ENCODE measurements at regions not wholly inside any gene's neighbourhood (a gene's known extent, or its start where the extent isn't known, plus 50 kb on each side); places are given as distances from the start of the nearest gene placed in this dataset.
"Not testable (repeated sequence)": the region's sequence is repeated elsewhere in the genome, so short reads cannot be mapped to it uniquely, and the experiment has no call there.

DNA sequence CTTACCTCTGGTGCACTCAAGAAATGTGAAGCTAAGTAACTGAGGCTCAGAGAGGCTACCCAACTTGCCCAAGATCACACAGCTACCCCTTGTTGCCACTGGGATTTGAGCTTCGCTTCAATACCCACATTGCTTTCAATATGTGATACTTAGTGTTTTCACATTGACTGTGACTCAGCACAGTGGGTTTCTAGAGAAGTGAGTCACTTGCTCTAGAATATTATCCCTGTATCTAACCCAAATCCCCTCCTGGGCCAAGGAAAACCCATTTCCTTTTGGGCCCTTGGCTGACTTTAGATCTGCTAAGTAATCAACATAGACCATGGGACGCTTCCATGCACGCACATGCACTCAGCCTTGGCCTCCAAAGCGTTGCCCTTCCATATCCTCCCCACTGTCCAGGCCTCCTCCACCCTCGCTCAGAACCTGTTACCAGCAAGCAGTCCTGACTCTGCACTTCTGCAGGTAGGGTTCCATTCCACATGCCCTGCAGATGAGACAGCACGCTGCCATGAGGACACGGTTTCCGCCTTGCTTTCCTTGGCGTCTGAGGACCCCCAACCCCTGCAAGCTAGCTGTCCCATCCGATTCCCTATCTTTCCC lies 87.7 kb upstream of the CHST15 start:
- DNase-seq: no peak

DNA sequence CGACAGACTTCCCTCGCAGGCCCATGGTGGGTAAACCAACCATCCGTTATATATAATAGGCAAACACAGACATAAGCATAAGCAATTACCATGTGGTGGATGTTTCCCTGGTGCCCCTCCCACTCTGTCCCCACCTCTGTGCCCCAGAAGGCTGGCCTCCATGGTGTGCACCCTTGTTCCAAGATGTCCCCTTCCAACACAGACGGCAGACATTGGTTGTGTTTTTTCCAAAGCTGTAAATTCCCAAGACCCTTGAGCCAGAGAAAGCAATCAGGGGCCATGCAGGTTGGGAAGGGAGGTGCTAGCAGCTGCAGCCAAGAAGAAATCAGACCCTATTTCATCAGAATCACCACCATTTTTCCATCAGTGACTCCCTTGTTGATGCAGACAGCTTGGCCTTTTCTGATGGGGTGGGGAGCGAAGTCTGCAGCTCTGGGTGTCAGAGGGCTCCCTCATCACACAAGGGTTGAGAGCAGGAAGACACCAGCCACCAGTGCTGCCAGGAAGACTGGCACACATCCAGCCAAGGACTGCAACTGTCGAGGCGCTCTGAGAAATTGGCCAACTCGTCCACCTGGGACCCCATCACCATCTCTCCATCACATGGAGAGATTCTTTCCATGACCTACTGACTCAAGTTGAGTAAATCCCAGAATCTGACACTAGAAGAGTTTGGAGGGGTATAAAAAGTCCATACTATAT lies 86.8 kb upstream of the CHST15 start:
- in situ Hi-C loops (cut with MboI; ENCODE audit: low pct_unique_long_range_greater_than_20kb, low sequenced_read_pairs): no loop called here
- no peak for DNase-seq

More for the DNA sequence above, 87.7 kb upstream of the CHST15 start:
- in situ Hi-C loops (cut with MboI; ENCODE audit: low pct_unique_long_range_greater_than_20kb, low sequenced_read_pairs): no loop called here

DNA sequence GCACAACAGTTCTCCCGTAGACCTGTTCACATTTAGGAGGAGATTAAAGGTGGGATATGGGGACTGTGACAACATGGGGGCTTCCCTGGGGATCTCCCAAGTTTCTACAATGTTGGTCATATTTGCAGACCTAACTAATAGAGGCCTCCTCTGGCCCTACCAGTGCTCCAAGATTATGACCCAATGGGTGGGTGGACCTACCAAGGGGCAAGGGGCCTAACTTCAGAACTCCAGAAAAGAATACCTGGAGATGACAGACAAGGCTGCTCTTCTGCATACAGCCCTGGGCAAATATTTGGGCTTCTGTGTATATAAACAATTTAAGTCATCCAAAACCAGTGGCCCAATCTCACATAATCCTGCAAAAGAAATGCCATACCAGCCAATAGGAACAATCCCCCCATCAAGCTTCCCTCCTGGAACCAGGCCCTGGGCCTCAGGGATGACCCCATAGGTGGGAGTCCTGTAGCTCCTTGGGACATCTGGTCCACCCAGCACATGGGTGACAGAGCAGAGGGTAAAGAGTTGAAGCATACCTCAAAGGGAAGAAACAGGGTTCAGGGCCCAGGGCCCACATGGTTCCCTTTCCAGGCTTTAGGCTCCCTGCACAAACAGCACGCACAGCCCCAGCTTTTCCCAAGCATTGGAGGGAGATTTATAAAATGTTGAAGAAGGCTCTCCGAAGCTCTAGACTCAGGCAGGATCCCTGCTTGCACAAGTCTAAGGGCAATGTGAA lies 86.1 kb upstream of the CHST15 start:
- in situ Hi-C loops (cut with MboI; ENCODE audit: low pct_unique_long_range_greater_than_20kb, low sequenced_read_pairs): no loop called here
- no peak for DNase-seq

DNA sequence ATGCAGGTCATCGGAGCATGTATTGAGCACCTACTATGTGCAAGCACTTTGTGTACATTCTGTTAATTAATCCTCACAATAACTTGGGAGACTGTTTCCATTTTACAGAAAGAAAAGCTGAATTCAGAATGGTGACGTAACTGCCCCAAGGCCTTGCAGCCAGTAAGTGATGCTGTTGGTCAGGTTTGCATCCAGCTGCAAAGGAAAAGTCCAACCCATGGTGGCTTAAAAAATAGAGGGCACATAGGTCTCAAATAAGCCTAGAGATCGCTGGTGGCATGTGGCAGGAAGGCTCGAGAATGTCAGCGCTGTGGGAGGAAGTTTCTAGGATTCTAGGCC lies 83.8 kb upstream of the CHST15 start:
- in situ Hi-C loops (cut with MboI; ENCODE audit: low pct_unique_long_range_greater_than_20kb, low sequenced_read_pairs): no loop called here
- no peak for DNase-seq

DNA sequence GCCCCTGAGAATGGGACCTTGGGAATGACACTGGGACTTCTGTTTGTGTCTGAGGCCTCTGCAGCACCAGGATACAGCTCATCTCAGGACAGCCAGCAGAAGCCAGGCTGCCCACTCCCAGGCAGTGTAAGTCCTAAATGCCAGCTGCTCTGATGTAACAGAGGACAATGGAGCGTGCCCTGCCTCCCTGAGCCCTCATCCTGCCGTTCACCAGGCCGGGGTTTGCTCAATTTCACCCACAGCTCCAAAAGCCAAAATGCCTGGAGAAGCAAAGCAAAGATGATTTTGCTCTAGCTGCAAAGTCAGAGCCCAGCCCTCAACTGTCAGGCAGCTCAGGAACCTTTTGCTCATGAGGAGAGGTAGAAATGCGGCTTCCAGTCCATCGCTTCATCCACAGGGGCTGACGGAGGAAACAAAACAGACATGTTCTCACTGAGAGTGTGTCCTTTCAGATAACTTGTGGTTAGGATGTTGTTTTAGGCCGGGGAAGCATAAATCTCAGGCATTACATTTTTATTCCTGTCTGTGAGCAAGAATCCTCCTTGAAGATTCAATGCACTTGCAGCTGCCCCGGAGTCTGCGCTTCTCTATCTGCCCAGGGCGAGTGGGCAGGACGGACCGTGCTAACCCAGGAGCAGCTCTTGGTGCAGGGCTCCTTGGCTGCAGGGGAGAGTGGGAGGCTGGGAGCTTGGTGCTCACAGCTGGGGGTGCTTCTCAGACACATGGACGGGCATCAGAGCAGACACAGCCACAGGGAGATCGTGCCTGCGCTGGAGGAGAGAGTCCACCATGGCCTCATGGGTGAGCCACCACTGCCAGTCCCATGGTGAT lies 83.2 kb upstream of the CHST15 start:
- in situ Hi-C loops (cut with MboI; ENCODE audit: low pct_unique_long_range_greater_than_20kb, low sequenced_read_pairs): no loop called here
- DNase-seq: no peak

DNA sequence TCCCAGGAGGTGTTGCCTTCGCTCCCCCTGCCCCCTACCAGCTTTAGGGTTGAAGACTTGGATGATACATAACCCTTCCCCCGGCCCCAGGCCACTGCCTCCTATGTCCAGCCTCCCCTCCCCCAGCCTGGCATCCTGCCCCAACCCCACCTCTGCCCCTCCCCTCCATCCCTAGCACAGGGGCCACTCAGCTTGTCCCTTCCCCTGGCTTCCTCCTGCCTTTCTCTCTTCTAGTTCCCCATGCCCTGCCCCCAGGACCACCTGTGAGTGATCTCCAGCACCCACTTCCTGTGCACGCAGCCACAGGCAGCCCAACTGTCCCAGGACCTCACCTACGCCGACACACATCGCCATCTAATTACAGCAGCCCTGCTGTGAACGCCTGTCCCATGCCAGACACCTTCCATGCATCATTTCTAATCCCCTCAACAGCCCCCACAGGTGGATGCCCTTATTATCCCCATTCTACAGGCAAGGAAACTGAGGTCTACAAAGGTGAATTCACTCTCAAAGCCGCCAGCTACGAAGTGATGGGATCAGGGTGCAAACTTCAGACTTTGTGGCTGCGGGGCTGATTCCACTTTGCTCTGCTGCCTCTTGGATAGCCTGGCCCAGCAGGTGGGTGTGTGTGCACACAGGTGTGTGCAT lies 82.4 kb upstream of the CHST15 start:
- in situ Hi-C loops (cut with MboI; ENCODE audit: low pct_unique_long_range_greater_than_20kb, low sequenced_read_pairs): no loop called here
- DNase-seq: no peak

DNA sequence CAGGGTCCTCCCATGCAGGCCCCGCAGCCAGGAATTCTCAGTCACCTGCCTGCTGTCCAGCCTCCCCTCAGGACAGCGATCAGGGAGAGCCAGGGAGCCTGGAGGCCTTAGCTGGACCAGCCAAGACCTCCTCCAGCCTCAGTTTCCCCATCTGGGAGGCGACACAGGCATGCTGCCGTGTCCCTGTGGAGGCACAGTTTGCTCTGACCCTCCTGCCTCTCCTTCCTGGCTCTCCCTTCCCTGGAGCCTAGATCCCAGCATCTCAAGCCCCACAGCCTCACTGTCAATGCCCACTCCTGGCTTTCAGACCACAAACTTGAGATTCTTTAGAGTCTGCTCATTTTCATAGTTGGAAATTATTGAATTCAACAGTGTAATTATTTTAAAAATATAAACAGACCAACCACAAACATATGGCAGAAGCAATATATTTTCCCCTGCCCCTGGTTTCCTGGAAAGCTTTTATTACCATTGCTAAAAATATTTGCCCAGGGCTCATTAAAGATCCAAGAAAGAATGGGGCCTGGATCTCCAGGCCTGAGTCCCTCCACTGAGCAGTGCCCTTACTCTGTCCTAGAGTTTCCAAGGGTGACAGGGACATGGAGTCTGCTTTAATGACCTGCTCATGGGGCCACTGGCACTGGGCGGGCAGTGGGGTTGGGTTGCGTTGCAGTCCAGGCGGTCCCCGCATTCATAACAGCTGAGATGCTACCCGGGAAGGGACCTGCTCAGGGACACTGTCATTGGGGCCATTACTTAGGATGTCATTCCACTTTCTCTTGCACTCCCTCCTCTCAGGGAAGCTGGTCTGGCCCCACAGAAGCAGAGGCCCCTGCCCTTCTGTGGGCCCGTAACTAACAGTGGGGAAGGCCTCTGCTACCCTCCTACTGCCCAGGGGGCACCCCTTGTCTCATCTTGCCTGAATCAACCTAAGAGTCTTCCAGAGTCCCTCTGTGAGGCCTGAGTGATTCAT lies 81.6 kb upstream of the CHST15 start:
- no peak for DNase-seq
- in situ Hi-C loops (cut with MboI; ENCODE audit: low pct_unique_long_range_greater_than_20kb, low sequenced_read_pairs): no loop called here

DNA sequence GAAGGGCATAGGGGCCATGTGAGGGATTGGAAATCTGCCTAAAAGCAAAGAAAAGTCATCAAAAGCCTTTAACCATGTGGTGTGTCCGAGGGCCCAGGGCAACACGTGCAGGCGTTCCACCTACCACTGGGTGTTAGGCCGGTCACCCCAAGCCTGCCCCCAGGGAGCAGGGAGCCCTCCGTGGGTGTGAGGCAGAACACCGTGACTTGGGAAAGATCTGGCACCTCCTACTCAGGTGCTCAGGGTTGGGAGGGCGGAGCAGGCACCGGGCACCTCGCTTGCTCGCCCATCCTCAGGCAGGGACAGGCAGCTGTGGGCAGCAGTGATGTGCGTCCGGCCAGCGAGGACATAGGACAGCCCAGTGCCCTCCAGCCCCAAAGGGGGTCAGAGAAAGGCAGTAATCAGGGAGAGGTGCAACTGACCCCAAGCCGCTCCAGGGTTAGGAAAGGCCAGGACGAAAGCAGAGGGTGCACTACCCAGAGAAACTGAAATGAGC lies 80.7 kb upstream of the CHST15 start:
- no peak for DNase-seq
- in situ Hi-C loops (cut with MboI; ENCODE audit: low pct_unique_long_range_greater_than_20kb, low sequenced_read_pairs): no loop called here

DNA sequence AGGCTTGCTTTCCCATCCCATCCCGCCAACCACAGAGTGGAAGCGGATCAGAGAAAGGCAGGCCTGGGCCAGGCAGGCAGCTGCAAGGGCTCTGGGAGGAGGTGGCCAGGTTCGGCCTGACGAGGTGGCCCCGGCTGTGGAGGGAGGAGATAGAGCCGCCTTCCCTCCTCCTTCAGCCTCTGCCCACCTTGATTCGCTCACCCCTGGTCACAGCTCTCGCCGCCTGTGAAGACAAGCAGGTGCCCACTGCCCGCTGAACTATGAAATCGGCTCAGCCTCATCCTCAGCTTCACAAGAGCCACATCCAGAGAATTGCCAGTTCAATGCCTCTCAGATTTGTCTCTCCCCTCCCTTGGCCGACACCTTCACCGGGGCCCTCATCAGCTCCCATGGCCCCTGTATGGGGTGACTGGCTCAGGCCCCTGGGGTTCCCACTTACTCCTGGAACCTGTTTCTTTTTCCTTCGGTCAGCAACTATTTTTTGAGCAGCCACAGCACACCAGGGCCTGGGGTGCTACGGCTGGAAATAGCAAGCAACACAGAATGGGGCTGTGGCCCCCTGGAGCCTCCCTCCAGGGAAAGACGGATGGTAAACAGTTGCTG lies 80.0 kb upstream of the CHST15 start:
- in situ Hi-C loops (cut with MboI; ENCODE audit: low pct_unique_long_range_greater_than_20kb, low sequenced_read_pairs): no loop called here
- DNase-seq: no peak

DNA sequence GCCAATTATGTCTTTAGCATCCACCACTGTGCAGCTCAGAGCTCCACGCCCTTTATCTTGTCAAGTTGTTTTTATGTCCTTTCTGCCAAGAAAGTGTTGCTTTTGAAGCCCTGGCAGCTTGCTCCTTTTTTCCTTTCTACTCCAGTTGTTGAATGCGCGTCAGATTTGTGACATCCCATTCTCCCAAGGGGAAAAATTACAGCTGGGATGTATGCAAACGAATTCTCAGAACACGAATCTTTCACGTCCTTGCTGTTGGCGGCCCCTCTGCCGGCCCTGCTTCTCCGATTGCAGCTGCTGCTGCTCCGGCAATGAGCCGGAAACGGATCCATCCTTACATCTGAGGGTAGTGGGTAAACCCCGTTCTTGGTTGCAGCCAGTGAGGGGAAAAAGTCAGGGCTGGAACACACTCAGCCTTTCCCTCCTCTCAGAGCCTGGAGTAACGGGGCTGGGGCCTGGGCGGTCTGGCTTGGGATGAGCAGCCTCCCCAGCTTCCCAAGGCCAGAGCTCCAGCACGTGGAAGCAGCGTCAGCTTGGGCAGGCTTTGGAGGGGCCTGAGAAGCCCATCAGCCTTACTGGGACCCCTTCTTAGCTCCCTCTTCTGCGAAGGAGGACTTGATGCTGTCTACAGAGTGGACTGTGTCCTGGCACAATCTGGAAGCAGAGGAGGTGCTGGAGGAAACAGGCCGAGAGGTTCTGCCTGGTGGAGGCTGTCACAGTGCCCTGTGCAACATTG lies 79.0 kb upstream of the CHST15 start:
- no peak for DNase-seq
- in situ Hi-C loops (cut with MboI; ENCODE audit: low pct_unique_long_range_greater_than_20kb, low sequenced_read_pairs): no loop called here

DNA sequence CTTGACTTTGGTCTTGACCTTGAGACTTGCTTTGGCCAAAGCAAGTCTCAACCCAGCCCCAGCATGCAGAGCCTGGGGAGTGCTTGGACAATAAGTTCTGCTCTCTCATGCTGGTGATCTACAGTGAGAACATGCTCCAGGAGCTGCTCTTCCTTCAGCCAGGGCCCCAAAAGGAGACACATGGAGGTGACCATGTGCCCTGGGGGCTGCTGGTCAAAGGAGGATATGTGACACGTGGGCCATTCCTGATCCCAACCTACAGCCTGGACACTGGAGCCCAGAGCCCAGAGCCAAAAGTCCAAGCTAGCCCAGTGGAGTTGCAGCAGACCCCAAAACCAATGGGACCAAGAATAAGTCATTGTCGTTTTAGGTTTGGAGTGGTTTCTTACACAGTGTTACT lies 78.2 kb upstream of the CHST15 start:
- DNase-seq: no peak
- in situ Hi-C loops (cut with MboI; ENCODE audit: low pct_unique_long_range_greater_than_20kb, low sequenced_read_pairs): no loop called here

DNA sequence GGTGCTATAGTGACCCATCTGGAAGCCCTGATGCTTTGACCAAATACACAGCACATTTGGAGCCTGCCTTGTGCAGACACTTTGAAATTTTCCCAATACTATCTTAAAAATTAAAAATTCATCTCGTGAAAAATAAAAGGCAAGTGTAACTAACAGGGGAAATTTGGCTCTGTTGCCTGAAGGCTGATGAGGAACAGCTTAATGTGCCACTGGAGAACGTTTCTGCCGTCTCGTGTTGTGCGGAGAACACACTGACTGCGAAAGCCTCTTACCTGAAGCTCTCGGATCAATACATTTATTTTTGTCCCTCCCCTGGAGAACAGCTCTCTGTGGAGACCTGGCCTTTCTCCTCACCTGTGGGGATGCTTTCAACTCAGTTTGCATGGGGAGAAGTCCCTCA lies 77.2 kb upstream of the CHST15 start:
- in situ Hi-C loops (cut with MboI; ENCODE audit: low pct_unique_long_range_greater_than_20kb, low sequenced_read_pairs): no loop called here
- DNase-seq: no peak

DNA sequence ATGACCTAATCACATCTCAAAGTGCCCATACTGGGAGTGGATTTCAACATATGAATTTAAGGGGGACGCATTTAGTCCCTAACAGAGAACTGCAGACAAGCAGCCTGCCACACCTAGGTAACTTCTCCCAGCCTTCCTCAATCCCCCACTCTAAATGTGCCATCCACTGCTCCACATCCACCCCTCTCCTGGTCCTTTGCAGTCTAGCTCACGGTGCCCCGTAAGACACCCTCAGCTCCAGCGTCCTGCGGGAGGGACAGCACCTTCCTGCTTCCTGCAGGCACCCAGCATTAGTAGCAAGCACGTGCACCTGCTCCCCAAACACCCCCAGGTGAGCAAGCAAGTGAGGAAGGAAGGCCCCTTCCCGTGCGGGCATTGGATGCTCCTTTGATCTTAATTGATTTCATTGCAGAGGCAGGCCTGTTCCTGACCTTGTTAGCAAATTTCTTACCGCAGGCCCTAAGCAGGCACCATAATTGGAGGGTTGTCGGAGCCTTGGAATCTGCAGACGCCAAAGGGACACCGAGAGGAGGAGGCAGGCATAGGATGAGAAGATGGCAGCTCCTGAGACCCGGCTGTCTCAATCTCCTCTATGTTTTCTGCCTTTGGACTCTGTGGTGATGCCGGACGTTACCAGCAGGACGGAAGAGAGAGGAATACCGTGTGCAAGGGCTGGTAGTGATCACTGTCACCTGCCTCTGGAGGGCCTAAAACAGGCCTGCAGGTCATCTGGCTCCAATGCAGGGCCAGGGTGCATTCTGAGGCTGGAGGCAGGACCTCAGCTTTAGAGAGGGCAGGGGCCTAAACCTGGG lies 75.8 kb upstream of the CHST15 start:
- in situ Hi-C loops (cut with MboI; ENCODE audit: low pct_unique_long_range_greater_than_20kb, low sequenced_read_pairs): no loop called here
- no peak for DNase-seq

DNA sequence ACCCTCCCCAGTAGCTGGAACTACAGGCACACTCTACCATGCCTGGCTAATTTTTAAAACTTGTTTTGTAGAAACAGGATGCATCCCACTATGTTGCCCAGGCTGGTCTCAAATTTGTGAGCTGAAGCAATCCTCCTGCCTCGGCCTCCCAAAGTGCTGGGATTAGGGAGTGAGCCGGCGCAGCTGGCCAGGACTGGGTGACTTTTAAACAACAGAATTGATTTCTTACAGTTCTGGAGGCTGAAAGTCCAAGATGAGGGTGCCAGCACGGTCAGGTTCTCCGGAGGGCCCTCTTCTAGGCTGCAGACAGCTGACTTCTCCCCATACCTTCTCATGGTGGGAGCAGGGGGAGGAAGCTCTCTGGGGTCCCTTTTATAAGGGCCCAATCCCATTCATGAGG lies 75.2 kb upstream of the CHST15 start:
- DNase-seq: no peak
- in situ Hi-C loops (cut with MboI; ENCODE audit: low pct_unique_long_range_greater_than_20kb, low sequenced_read_pairs): no loop called here

DNA sequence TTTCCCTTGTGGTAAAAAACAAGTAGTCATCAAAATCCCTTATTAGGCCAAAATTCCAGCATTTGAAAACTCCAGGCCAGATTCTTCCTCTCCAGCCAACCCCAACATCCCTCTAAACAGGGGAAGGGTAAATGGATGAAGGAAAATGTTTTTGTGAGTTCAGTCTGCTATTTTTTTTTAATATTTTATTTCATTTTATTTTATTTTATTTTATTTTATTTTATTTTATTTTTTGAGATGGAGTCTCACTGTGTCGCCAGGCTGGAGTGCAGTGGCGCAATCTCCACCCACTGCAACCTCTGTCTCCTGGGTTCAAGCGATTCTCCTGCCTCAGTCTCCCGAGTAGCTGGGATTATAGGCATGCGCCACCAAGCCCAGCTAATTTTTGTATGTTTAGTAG lies 74.5 kb upstream of the CHST15 start:
- in situ Hi-C loops (cut with MboI; ENCODE audit: low pct_unique_long_range_greater_than_20kb, low sequenced_read_pairs): not testable (repeated sequence)

DNA sequence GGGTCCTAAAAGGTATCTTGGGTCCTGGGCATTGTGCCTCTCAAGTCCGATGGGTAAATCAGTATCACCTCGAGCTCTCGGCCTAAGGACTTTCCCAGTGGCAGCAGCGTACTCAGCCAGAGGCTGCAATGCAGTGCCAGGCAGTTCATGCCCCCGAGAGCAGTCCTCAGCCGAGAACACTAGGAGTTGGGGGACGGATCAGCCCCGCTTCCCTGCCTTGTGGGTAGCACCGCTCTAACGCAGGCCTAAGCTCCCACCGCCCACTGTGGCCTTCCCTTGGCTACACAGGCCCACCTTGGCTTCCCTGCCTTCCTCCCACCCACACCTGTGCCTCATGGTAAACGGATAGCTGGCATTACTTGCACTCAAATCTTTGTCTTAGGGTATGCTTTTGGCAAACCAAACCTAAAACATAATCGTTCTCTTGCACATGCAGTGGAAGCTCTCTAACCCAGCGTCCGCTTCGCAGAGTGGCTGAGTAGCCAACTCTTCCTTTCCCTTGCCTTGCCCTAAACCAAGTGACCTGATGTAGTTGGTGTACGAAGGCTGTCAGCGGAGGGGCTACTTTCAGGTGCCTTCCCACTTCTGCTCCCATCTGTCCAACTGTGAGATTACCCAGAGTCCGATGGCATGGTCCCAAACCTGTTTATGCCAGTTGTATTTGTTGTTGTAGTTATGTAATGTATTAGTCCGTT lies 73.2 kb upstream of the CHST15 start:
- in situ Hi-C loops (cut with MboI; ENCODE audit: low pct_unique_long_range_greater_than_20kb, low sequenced_read_pairs): no loop called here
- DNase-seq: no peak

More for the DNA sequence above, 74.5 kb upstream of the CHST15 start:
- not testable (repeated sequence) for DNase-seq

Data from KBM-7 (cell line).